Stimulated activated CD8-positive, alpha-beta memory T cell treated with anti-CD3 and anti-CD28 coated beads, Interleukin-12 subunit alpha, Interleukin-12 subunit beta, amount 100 ng/mL, for 24 hours (primary cell): ENCODE measurements at regions not wholly inside any gene's neighbourhood (a gene's known extent, or its start where the extent isn't known, plus 50 kb on each side); places are given as distances from the start of the nearest gene placed in this dataset.

ENCODE experiments used
- DNase-seq: peaks from one replicate; pipeline ENCODE4 v3.0.0-alpha.2; 2020; ENCODE audit errors: extremely low read depth

DNA sequence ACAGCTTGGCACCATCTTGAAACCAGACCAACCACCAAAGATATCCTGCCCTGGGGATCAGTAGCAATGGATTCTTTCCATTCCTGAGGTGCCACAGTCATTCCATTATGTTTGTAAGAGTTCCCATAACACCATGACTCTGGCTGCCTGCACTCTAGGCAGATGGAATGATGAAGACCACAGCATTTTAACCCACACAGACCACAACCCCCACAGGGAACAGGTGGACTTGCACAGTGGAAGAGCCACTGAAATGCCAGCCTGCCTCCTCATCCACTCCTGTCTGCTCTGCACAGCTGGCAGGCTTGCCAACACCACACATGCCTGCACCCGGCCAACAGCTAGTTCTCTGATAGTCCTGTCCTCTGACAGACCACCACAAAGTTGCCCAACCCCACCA is 2362.2 kb upstream of the AGA start:
- no peak for DNase-seq

DNA sequence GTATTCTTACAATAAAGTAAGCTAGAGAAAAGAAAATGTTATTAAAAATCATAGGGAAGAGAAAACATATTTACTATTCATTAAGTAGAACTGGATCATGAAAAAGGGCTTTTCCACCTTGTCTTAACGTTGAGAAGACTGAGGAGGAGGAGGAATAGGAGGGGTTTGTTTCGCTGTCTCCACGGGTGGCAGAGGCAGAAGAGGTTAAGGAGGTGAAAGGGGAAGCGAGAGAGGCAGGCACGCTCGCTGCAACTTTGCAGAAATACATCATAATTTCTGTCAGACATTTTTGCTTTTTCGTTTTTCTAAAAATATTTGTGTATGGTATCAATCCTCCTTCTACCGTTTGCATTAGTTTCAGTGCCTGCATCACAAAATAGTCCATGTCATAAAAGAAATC is 2375.1 kb upstream of the AGA start:
- DNase-seq = no peak

DNA sequence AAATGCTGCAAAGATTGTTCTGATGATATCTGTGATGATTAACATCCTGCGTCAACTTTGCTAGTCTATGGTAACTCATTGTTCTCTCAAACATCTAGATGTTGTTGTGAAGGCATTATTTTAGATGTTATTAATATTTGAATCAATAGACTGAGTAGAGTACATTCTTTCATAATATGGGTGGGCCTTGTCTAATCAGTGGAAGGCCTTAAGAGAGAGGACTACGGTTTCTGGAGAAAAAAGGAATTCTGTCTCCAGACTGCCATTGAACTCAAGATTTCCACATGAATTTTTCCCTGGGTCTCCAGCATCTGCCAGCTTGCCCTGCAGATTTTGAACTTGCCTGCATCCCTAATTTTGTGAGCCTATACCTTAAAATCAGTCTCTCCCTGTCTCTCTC is 2381.1 kb upstream of the AGA start:
- no peak for DNase-seq

DNA sequence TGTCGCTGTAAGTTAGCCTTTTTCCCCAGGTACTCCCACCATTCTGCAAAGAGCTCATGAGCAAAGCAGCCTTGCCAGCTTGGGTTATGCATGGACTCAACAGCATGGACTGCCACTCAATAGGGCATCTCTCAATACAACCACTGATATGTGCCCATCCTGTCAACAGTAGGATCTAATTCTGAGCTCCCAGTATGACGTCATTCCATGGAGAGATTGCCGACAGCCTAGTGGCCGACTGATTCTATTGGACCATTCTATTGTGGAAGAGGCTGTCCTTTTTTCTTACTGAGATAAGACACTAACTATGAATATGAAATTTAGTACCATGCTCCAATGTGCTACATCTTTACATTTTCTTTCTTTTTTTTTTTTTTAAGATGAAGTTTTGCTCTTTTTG is 2389.0 kb upstream of the AGA start:
- no peak for DNase-seq

DNA sequence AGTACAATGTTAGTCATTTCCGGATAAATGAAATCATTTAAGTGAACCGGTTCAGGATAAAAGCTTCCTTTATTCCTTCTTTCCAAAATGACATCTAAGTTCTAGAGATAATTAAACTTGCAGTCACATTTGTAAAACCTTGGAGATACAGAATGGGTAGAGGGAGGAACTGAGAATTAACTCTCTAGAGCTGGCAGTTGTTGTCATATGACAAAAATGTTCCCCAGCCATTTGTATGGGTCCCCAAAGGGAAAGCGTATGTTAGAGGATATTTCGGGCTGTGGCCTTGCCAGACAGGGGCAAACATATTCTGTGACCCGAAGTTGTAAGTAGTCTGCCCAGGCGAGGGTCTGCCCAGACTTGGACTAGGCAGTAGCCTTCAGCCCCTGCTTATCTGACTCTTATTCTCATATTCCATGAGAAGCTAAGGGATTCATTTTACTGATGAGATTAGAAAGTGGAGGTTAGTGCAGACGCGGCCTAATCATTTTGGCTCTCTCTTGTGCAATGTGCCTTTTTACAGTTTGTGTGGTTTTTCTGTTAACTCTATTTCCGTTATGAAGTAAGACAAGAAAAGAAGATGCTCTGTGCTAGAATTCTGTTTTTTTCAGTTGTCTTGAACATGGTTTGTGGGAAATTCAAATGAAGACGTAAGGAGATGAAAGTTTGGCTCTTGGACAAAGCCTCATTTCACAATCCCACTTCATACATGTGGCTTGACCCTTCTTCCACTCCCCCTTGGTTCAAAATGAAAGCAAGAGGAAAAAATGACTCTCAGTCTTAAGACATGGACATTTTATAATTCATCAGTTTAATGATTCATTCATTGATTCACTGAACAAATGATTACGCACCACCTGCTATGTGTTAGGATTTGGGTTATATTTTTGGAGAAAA is 2394.2 kb upstream of the AGA start:
- DNase-seq = no peak

DNA sequence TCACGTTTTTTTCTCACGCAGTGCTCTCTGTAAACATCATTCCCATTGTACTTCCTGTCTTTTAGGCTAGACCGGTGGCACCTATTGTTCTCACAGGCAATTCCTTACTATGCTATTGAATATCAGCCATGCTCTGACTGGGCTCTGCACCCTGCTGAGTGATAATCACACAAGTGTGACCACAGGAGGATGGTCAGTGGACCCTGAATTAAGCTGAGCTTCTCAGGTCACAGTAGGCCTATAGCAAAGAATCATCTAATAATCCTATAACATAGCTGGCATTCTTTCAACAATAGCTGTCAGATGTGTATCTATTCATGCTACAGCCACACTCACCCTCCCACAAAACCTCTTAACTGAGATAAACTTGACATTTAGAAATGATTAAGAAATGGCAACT is 2399.8 kb upstream of the TENM3 start:
- DNase-seq = no peak

DNA sequence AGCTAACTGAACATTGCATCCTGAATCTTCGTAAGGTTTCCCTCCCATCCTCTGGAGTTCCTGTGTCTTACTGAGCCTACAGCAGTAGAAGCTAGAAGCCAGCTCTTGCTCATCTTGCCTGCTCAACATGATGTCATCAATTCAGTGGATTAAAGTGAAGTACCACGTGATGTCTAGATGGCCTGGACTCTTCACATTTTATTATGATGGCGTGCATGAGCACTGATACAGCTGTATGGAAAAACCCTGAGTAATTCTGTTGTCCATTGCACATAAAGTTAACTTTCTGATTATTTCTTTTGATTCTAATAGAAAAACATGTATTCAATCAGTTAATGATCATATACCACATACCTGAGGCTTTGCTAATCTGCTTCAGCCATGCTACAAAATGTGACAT is 2387.7 kb upstream of the TENM3 start:
- no peak for DNase-seq

DNA sequence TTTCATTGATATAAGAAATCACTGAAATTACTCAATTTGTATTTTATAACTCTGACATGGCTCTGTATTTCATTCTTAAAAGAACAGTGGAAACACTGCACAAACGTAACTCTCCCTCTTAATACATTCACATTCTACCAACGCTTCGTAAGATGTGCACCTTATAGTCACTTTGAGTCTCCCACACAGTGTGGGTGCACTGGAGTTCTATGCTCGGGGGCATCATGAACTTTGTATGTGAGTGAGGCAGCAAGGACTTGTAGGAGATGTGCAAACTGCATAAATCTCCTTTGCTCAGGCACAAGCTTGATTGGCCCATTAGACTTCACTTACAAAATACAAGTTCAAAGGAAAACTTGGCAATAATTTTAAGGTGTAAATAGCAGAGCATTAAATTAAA is 2385.0 kb upstream of the TENM3 start:
- DNase-seq = no peak

DNA sequence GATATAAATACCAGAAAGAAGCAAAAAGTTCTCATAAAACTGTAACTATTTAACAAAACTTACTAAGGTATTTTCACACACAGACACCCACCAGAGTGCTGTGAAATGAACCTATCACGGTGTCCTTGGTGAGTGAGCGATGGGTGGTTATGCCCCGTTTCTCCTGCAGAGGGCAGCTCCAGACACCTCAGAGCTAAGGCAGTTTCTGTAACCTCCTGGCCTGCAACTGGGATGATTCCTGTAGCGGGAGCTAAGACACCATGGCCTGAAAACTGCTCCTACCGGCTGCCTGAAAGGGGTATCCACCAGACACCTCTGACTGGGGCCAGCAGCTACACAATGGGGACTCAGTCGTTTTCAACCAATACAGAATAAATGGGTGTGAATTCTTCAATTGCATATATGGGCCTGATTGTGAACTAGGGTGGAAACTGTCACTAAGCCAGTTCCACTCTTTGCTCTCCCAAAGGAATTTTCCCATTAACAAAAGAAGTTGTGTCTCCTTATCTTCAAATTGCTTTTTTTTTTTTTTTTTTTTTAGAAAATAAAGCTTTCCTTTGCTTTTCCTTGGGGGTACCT is 2375.8 kb upstream of the TENM3 start:
- no peak for DNase-seq

DNA sequence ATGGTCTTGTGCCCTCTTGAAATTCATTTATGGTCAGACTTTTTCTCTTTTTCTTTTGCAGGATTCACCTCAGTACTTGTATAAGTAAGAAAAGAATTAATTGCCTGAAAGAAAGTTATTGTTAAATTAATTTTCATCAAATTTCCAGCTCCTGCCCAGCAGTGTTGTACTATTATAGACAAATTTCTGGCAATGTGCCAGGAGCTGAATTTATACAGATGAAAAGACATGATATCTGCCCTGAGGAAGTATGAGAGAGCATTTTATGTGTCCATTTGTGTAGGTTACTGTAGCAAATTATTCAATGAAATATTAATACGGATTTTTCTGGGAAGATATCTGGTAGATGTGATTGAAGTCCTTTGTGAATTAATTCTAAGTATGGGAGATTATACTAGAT is 2371.5 kb upstream of the TENM3 start:
- no peak for DNase-seq

DNA sequence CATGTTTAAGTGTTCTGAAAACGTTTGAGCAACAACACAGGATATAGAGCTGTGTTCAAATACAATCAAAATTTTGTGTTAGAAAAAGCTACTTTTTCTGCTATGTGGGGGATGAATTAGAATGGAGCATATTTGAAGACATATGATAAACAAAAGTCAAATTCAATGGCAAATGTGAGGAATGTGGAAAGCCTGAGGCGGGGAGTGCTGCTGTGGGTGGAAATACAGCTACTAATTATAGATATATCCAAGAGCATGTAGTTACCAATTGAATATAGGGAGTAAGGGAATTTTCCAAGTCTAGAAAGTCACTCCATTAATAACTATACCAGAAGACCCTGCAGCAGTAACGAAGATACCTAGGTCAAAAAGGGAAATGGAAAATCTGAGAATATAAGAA is 2370.4 kb upstream of the TENM3 start:
- DNase-seq = no peak

DNA sequence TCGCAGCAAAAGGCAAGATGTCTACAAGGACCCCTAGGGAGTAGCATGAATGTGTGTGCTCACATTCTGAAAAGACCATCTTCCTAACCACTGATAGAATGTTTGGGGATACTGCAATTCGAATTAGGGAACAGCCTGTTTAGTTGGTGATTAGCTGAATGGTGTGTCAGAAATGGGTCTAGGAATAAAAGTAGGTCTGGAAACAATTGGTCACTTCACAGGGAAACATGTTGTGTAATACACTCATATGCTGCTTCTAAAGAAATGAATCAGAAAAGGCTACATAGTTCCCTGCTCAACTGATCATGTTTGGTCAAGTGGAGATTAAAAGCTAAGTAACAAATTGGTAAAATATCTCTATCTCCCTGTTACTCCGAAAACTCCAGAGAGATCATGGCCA is 2362.4 kb upstream of the TENM3 start:
- no peak for DNase-seq

DNA sequence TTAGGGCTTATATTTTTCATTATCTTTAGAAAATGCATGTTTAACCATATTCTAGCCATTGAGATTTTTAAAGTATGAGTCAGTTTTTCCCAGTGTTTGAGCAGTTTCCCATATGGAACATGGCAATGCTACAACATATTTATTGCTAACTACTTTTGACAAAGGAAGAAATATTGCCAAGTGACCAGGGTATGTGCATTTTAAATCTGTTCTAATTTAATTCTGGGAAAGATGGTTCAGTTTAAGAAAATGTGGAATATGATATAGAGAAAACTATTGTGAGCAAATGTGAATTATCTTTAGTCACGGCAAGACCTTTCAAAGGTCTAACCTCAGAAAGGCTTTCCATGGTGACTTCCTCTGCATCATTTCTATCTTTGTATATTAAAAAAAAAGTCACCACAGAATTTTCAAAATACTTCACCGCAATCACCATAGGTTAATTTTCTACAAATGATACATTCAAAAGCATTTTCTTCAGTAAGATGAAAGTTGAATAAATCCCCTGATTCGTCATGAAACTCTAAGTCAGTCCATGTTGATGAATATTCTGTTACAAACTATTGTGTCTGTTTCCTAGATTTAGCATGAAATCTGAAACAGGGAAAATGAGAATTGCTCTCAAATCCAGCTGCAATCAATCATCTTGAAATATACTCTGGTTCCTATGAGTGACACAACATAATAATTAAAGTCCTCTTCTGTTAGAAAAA is 2349.0 kb upstream of the TENM3 start:
- no peak for DNase-seq

DNA sequence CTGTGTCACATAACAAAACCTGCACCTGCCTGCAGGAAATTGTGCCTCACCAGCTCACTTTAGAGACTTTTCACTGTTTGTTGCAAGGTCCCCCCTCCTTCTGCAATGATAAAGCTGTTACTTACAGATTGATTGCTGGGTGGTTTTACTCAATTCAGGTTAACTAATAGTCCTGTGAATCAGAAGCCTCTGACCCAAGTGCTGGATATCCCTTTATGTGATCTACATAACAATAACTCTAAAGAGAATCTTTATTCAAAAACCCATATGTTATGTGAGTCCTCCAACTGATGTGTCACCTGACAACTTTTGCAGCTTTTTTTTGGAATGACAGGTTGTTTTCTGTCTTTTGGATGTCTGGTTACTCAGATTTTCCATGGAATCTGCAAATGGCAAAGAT is 2323.6 kb upstream of the TENM3 start:
- no peak for DNase-seq

DNA sequence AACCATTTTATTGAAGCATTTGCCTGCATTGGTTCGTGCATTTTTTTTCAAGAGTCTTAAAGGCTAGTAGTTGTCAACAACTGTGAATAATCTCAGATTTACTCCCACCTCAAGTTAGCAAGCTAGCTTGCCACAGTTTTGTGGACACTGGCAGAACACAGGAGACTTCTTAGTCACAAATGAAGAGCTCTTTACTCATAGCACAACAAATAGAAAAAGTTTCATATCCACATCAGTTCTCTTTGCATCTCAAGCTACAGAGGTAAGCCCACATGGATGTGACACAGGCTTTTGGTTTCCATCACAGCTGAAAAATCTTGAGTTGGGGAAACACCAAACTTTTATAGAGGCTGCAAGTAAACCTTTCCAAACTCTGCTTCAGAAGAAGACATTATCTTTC is 2315.7 kb upstream of the TENM3 start:
- no peak for DNase-seq

DNA sequence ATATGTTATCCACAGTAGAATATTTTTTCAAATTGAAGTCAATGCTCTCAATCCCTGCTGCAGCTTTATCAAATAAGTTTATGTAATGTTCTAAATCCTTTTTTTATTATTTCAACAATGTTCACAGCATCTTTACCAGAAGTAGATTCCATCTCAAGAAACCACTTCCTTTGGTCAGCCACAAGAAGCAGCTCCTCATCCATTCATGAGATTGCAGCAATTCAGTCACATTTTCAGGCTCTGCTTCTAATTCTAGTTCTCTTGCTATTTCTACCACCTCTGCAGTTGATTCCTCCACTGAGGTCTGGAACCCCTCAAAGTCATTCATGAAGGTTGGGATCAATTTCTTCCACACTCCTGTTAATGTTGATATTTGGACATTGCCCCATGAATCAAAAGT is 2301.3 kb upstream of the TENM3 start:
- DNase-seq = no peak

DNA sequence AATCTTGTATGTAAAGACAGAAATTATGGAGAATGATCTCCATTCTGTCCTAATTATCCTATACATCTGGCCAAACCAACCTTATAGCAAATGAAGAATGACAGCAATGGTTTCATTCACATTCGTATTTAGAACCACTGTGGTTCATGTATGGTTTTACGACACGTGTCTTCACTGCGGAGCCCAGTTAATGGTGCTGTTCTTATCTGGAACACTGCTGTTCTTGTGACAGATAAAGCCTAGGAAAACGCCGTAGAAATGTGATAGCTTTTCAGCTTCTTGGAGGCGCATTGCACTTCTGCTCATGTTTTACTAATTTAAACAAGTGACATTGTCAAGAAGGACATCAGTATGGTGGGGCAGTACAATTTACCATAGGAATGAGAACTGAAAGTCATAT is 2266.4 kb upstream of the TENM3 start:
- DNase-seq = no peak

DNA sequence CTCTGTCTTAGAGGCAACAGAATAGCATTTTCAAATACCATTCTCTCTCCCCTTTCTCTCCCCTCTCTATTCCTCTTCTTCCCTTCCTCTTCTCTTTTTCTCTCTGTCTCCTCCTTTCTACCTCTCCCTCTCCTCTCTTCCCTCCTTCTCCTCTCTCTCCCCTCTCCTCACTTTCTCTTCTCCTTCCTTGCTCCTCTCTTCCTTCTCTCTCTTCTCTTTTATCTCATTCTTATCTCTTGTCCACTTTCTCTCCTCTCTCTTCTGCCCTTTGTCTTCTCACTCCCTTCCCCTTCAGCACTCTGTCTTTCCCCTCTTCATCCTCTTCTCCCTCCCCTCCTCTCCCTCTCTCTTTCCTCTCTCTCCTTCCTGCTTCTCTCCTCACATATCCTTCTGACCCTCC is 2265.8 kb upstream of the TENM3 start:
- DNase-seq = no peak

DNA sequence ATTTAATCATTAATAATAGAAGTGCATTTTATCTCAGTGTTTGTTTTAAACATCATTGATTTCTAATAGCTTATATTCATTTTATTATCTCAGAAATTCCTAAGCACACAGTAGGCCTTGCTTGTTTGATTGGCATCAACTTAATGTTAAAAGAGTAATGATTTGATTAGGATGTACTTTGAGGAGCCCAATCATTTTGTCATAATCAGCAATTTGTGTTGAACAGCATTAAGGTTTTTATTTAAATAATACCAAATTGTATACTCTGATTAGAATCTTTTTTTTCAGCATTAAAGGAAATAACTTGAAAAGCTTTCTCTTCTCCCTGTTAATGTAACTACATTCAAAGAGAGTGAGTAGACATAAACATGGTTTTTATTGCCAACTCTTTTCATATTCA is 2262.0 kb upstream of the TENM3 start:
- DNase-seq = no peak

DNA sequence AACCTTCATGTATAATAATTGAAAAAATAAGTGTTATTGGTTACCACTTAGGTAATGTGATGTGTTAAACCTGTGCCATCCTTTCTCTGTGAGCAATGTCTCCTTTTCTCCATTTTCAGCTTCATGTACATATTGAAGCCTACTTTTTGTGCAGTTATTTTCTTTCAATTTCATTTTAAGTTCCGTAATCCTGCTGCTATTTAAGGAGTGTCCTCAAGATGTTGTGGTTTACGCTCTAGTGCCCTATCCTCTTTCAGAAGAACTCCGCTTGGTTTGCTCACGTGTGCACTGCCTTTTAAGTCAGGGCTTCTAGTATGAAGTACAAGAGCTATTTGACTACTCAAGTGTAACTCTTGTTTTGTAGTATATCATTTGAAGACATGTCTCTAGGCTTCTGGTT is 2253.2 kb upstream of the TENM3 start:
- DNase-seq = no peak

DNA sequence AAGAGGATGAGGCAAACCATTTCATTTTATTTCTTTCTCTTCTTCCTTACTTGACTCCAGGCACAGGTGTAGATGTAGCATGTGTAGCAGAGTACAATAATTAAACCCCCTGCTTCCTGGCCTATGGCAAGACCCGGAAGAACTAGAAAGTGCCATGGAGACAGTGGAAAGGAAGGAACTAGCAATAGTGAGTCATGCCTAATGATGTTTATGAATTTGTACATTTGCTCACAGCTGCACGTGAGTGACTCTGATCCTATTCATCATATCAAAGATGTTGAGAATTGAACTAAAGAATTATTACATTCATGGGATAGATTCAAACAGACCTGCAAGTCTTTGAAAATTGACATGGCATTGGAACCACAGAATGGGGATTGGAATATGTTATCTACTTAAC is 2233.9 kb upstream of the TENM3 start:
- DNase-seq = no peak

DNA sequence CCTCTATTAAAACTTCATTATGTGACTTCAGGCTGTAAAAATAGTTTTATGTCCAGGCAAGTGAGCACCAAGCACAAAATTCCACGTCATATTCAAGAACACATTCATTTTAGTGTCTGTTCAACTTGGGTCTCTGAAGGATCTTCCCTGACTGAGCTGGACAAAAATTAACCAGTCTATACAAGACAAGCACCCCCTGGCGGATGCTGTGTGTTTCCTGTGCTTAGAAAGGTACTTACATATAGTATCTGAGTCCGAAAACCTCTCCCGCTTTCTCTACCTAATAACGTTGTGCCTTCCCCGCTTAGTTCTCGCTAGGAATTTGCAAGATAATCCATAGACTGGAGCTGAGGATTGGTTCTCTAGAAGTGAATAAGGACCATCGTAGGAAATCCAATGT is 2214.5 kb upstream of the TENM3 start:
- DNase-seq = no peak

DNA sequence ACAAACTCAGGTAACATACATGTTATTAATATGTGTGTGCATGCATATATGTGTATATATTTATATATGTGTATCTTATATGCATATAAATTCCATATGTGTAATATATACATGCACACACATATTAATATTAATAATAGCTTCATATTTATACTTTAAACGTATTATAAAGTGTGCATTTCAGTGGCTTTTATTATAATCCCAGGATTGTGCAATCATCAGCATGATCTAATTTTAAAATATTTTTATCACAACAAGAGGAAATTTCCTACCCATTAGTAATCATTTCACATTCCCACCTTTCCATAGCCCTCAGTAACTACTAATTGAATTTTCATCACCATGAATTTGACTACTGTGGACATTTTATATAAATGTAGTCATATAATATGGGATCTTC is 2211.9 kb upstream of the TENM3 start:
- no peak for DNase-seq
